ENCODE measurements at regions not wholly inside any gene's neighbourhood (a gene's known extent, or its start where the extent isn't known, plus 50 kb on each side); places are given as distances from the start of the nearest gene placed in this dataset.
"Not testable (repeated sequence)": the region's sequence is repeated elsewhere in the genome, so short reads cannot be mapped to it uniquely, and the experiment has no call there.

DNA sequence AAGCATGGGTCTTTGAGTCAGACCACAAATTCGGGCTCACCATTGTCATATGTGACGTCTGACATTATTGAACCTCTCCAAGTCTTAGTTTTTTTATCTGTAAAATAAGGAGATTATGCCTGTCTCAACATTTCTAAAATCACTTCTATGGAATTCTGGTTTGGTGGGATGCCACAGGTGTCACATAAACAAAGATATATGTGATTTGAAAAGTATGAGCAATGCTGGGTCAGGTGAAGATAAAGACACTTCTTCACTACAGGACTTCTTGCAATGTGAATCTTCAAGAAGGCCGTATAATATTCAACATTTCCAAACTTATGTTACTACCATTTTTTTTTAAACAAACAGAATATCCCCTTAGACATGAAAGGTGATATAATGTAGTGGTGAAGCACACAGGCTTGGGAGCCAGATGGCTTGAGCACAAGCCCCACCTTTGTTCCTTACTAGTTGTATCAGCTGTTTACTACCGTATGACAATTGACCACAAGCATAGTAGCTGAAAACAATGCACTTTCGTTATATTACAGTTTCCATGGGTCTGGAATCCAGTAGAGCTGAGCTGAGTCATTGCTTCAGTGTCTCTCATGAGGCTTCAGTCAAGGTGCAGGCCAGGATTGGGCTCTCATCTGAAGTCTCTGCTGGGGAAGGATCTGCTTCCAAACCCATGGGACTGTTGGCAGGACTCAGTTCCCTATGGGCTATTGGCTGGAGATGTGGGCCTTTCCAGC is 87.7 kb downstream of the UTP18 start:
- DNase-seq (ENCODE audit: low spot score) = no peak
- intact Hi-C loops (cut with DNase I) = no loop called here

DNA sequence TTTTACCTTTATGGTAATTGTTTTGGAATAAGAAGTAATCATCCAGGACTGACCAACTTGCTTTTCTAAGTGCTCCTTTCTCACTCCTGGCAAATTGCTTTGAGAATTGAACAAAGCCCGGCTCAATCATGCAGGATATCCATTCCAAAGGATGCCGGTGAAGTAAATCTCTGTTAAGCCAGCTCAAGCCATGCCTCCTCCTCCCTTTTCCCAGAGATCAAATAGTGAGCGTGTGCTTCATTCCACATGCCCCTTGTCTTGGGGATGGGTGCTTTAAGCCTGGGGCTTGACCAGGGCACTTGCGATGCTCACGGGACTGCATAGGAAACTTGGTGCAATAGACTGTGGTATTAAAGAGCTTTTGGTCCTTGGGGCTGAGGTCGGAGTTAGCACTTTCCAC is 90.7 kb downstream of the UTP18 start:
- intact Hi-C loops (cut with DNase I) = no loop called here

DNA sequence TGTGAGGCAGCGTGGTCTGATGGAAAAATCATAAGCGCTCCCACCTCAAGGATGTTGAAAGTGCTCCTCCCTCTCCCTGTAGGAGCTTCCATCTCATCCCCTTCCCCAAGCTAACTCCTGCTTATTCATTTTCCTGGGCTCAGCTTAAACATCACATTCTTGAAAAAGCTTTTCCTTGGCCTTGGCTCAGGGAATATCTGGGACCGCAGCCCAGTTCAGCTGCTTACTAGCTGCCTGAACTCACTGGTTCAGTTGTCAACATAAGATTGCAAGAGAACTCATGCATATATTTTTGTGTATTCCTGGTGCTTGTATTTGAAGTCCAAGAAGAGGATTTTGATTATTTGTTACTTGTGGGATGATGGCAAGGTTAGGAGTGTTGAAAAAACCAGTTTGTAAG is 91.5 kb downstream of the UTP18 start:
- DNase-seq (ENCODE audit: low spot score) = no peak

More for the DNA sequence above, 90.7 kb downstream of the UTP18 start:
- DNase-seq (ENCODE audit: low spot score) = no peak

DNA sequence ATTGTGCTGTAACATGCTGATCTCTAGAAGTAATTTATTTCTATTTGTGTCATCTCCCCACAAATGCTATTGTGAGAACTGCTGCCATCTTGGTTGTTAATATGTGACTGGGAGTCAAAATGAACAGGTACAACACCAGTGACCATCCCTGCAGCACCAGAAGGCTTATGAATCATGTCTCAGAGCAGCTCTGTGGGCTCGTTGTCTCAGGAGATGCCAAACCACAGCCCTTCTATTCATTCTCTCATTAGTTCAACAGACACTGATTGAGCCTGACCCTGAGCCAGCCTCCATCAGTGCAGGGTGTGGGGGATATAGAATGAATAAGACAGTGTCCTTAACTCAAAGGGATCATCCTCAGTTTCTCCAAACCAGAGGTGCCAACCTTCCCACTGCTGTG is 92.5 kb downstream of the UTP18 start:
- intact Hi-C loops (cut with DNase I) = no loop called here

More for the DNA sequence above, 91.5 kb downstream of the UTP18 start:
- intact Hi-C loops (cut with DNase I) = no loop called here

DNA sequence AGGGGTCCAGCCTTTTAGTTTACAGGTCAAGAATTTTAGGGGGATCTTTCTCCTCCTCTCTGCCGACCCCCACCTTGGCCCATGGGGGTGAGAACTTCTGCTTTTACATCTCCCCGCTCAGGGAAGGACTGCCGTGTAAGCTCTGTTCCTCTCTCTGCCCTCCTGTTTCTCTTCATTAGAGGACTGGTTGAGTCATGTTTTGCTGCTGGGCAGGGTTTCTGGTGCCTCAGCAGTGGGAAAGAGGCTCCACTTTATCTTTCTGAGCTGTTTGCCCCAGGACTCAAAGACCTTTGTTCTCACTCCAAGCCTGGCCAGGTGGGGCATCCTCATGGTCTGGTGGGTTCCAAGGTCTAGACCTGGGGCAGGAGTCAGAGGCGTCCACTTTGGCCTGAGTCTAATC is 93.0 kb downstream of the UTP18 start:
- intact Hi-C loops (cut with DNase I) = no loop called here
- DNase-seq (ENCODE audit: low spot score) = no peak

More for the DNA sequence above, 92.5 kb downstream of the UTP18 start:
- no peak for DNase-seq (ENCODE audit: low spot score)

DNA sequence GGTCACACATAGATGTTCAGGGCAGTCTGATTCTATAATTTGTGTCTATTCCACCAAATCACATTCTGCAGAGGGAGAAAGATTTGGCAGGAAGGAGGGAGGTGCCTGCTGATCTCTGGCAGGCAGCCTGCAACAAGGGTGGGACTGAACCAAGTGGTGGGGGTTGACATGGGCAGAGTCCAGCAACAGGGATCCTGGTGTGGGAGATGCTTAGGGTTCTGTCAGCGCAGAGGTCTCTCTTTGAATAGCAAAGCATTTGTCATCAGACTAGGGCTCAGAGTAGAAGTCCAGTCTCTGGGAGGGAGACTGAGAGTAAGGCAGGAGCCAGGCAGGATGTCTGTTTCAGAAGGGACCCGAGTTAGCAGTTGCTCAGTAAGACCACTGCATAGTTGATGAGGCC is 94.6 kb downstream of the UTP18 start:
- no peak for DNase-seq (ENCODE audit: low spot score)
- intact Hi-C loops (cut with DNase I) = no loop called here

DNA sequence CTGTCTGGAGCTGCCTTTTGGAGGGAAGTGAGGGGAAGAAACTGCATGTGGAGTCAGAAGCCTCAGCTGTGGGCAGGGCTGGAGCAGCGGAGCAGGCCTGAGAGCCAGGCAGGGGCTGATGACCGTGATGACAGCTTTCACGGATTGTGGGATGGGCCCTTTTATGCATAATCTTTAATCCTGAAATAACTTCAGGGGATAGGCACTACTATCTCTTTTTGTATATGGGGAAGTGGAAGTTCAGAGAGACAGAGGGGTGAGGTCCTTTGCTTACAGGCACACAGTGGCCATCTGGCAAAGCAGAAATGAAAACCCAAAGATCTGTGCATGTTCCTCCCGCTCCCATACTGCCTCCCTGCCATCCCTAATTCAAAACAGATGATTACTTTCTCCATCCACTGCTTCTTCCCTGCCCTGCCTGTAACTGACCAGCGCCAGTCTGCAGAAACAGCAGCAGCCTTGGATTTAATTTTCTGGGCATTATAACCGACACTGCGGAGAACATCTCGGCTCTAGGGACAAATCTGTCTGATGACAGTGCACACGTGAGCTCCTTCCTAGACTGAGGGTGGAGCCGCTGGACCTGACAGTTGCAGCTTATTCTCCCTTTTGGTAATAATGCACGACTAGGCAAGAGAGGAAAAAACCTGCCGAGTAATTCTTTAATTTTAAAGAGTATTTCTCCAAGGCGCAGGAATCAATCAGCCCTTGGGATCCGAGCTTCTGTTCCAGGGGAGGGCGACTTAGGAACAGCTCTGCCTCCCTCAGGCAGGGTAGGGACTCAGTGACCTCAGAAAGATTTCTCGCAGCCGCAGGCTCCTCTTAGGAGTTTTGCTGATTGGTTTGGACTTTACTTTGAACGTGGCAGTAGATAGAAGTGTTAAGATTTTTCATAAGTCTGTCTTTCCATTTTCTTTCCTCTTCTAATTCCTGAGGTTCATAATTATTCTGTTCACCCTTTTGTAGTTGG is 95.4 kb downstream of the UTP18 start:
- no peak for DNase-seq (ENCODE audit: low spot score)
- intact Hi-C loops (cut with DNase I) = no loop called here

DNA sequence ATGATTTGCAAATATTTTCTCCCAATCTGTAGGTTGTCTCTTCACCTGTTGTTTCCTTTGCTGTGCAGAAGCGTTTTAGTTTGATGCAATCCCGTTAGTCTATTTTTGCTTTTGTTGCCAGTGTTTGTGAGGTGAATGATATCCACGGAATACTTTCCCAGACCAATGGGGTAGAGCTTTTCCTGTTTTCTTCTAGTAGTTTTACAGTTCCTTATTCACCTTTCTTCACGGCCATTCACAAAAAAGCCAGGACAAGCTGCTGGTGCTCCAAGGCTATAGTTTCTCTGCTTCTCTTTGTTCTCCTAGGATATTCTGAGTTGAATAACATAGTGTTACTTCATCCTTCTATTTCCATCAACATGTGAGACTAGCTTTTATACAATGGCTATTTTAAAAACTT is 98.7 kb downstream of the UTP18 start:
- DNase-seq (ENCODE audit: low spot score) = no peak
- intact Hi-C loops (cut with DNase I) = no loop called here

DNA sequence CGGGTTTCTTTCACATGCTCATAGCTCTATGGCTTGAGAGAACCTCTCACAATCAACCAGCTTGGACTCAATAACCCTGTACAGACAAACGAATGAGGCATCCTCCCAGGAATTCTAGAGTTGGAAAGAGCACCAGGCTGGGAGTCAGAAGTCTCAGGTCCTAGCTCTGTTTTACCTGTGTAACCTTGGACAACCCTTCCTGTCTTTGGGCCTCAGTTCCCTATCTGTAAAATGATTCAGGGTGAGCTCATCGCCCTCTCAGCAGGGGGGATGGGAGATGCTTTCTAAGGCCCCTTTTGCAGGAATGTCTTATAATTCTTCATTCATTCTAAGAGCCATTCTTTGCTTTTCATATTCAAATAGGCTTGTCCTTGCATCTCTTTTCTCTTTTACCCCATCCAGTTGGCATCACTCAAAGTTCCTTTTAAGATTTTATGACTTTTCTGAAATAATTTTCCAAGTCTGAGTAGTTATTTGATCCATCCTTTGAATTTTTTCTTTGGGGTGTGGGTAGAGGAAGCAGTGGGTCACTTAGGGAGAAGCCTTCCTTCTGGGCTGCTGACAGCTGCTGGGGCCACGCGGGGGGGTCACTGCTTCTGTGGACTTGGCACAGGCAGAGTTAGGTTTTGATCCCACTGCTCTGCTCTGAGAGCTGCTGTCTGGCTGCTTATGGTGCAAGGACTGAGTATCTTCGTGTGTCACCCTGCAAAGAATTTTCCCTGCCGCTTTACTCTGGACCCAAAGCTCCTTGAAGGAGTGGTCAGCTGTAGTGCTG is 102.7 kb downstream of the UTP18 start:
- intact Hi-C loops (cut with DNase I) = no loop called here
- no peak for DNase-seq (ENCODE audit: low spot score)

DNA sequence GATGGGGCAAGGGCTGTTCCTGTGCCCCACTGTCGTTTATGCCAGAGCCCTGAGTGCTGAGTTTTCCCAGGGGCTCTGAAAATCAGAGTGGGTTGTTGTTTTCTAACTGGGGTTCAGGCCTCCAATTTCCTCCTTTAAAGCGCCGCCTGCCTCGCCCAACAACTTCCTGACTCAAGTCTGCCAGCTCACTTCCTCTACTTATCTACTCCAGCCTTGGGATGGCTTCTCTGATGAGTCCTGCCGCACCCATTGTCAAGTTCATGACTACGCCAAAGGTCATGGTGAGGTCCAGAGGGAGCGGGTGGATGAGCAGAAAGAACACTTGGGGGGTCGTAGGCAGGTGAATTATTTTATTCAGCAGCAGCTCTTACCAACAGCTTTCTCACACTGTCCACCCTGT is 104.7 kb downstream of the UTP18 start:
- intact Hi-C loops (cut with DNase I) = no loop called here
- DNase-seq (ENCODE audit: low spot score) = no peak

DNA sequence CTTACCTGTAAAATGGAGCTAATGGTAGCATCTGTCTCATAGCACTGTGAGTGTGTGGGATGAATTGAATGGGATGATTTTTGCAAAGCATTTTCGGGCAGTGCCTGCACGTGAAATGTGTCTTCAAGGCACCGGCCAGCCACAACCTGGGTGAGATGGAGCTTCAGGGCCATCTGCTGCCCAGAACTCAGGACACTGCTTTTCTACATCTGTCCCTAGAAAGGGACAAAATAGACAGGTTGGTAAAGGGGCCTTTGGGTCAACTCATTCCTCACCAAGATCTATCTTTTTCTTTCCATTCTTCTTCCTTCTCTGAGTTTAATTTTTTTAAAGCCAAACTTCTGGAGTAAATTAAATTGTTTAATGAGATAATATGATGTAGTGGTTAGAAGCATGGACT is 106.5 kb downstream of the UTP18 start:
- no peak for DNase-seq (ENCODE audit: low spot score)
- intact Hi-C loops (cut with DNase I) = no loop called here

DNA sequence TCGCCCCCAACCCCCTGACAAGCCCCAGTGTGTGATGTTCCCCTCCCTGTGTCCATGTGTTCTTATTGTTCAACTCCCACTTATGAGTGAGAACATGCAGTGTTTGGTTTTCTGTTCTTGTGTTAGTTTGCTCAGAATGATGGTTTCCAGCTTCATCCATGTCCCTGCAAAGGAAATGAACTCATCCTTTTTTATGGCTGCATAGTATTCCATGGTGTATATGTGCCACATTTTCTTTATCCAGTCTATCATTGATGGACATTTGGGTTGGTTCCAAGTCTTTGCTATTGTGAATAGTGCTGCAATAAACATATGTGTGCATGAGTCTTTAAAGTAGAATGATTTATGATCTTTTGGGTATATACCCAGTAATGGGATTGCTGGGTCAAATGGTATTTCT is 107.5 kb downstream of the UTP18 start:
- intact Hi-C loops (cut with DNase I); DNase-seq (ENCODE audit: low spot score): not testable (repeated sequence)

DNA sequence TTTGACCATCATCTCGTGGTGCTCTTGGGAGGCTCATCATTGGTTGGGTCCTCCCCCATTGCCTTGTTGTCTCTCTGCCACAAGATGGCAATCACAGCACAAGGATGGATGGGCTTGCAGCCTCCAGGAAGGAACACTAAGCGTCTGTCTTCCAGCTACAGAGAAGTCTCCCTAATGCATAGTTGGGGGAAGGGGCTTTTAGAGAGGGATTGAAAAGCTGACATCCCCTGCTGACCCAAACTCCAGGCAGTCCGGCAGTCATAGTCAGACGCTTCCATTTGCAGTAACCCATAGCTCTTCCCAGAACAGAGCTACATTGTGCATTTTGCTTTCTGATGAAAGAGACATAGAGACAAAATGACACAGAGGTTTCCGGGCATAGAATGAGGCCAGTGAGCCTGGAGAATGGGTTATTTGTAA is 111.4 kb downstream of the UTP18 start:
- no peak for DNase-seq (ENCODE audit: low spot score)
- intact Hi-C loops (cut with DNase I) = no loop called here

DNA sequence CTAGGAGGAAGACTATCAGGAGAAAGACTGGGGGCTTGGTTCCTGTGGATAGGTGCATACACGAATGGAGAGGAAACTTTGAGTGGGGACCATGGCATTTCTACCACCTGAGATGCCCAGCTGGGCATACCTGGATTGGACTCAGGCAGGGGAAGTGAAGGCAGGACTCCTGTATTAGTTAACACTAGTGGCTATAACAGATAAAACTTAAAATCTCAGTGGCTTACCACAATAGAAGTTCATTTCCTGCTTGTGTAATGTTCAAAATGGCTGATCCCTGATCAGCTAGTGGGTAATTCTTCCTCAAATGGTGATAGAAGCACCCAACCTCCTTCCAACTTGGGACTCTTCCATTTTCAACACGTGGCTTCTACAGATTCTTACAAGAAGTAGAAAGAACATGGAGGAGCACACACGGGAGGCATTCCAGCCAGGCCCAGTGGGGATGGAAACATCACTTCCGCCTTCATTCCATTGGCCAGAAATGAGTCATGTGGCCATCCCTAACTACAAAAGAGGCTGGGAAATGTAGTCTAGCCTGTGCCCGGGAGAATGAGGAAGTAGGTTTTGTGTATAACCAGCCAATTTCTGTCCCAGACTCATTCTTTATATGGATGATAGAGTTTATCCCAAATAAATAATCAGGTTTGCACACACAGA is 112.1 kb downstream of the UTP18 start:
- DNase-seq (ENCODE audit: low spot score) = no peak
- intact Hi-C loops (cut with DNase I) = no loop called here

DNA sequence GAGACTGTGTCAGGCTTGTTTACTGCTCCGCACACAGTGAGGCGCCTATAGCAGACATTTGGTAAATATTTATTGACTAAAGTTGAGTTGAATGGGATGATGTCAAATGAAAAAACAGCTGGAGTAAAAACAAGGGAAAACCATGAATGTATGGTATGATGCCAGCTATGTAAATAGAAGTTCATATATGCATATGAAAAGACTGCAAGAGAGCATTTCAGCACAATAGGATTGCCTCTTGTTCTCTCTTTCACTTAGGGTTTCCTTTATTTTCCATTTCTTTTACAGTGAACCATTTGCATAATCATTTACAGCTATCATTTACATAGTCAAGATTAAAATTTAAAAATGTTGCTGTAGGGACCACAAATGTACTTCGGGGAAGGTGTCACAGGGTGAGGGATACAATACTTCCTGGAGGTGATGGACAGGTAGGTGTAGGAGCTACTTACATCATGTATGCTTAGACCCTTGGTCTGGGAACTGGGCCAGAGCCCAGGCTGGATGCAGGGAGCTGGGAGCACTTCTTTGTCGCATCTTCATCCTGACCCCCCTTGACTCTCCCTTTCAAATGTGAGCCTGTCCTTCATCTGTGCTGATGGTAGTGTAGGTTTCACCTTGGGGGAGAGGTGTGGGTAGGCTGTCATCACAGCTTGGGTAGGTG is 113.3 kb downstream of the UTP18 start:
- no peak for DNase-seq (ENCODE audit: low spot score)
- intact Hi-C loops (cut with DNase I) = no loop called here

DNA sequence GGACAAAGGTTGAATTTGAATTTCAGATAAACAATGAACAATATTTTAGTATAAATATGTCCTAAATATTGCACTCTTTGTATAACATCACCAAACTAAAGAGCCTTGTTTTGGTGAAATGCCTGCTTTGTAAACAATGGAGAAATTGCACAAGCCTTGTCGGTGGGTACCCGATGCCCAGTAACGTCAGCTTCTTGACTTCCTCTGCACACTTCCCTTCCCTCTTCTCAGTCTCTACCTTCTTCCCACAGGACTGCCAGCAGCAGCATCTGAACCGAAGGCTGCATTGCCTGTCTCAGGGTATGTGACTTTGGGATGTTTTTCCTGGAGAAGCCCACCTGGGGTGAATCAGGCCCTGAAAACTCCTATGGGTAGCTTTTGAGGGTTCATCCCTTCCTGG is 113.9 kb downstream of the UTP18 start:
- DNase-seq (ENCODE audit: low spot score) = no peak
- intact Hi-C loops (cut with DNase I) = no loop called here

DNA sequence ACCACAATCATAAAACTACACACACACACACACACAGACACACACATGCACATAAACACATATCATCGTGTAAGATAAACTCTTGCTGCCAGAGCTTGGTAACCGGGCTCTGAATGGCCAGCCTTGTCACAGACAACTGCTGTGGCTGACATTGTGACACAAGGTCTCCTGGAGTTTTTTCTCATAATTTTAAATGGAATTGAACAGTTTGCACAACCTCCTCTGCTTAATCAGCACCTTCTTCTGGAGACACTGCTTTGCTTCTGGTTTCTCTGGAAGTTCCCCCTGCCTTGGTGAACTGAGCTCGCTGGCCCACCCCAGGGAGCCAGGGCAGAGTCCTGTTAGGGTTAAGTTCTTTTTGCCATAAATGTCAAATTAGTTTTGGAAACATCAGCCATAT is 115.4 kb downstream of the UTP18 start:
- DNase-seq (ENCODE audit: low spot score) = no peak
- intact Hi-C loops (cut with DNase I) = no loop called here

DNA sequence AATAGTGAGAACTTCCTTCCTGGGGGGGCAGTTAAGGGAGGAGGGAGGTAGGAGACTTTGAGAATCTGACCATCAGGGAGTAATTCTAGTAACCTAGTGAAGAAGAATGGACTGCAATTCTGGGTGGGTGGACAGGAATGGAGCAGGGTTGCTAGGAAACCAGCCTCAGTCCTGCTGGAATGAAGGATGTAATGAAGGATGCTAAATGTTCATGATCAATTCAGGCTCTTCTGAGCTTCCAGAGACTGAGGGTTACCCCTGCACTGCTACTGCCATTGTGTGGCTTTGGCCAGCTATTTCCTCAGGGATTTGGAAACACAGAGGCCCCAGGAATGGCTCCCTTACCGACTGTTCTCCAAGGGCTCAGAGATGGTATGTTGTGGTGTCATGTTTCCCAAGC is 116.4 kb downstream of the UTP18 start:
- DNase-seq (ENCODE audit: low spot score) = no peak
- intact Hi-C loops (cut with DNase I) = no loop called here

DNA sequence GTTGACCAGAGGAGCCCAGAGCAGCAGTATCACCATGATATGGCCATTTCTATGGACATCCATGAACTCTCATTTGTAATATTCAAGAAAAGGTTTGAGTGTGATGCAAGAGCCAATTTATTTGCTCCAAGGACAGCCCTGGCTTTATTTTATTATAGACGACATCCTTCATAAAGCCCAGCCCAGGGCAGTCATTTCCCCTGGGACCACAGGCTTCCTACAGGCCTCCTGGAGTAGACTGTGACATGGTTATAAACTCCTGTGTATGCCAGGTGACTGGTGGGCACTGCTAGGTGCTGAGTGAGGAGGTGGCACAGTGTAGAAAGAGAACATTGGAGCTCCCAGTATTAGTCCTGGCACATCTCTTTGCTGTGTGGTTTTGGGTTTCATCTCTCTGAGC is 120.9 kb downstream of the UTP18 start:
- intact Hi-C loops (cut with DNase I) = no loop called here
- no peak for DNase-seq (ENCODE audit: low spot score)

Data from cardiac septum (tissue), 1 donor.